Mesothelial cell of epicardium (in vitro differentiated cells): ENCODE measurements at regions not wholly inside any gene's neighbourhood (a gene's known extent, or its start where the extent isn't known, plus 50 kb on each side); places are given as distances from the start of the nearest gene placed in this dataset.

ENCODE experiments used
- DNase-seq, 2 experiments: peaks; one replicate each; pipeline ENCODE4 v3.0.0; 2021; ENCODE audit warnings: low spot score in 2 of 2; ENCODE audit not compliant: unreplicated experiment in 2 of 2
- H3K27ac Mint-ChIP-seq: 2 replicates; pipeline ENCODE4 v1.8.0; 2021; ENCODE audit warnings: mixed read lengths
- H3K27me3 Mint-ChIP-seq: 2 replicates; pipeline ENCODE4 v1.8.0; 2021; ENCODE audit warnings: low read depth, mixed read lengths
- H3K36me3 Mint-ChIP-seq: 2 replicates; pipeline ENCODE4 v1.8.0; 2021; ENCODE audit warnings: mixed read lengths
- H3K4me1 Mint-ChIP-seq: 2 replicates; pipeline ENCODE4 v1.8.0; 2021; ENCODE audit warnings: mixed read lengths
- H3K4me3 Mint-ChIP-seq: 2 replicates; pipeline ENCODE4 v1.8.0; 2021; ENCODE audit warnings: mild to moderate bottlenecking, moderate library complexity, mixed read lengths
- H3K9me3 Mint-ChIP-seq: 2 replicates; pipeline ENCODE4 v1.8.0; 2021; ENCODE audit warnings: mixed read lengths
- CTCF ChIP-seq: fragments of 200-600 bp; sonication (generic); IDR thresholded peaks from one replicate; pipeline ENCODE4 v1.5.0; 2021; ENCODE audit warnings: antibody characterized with exemption; ENCODE audit not compliant: unreplicated experiment

DNA sequence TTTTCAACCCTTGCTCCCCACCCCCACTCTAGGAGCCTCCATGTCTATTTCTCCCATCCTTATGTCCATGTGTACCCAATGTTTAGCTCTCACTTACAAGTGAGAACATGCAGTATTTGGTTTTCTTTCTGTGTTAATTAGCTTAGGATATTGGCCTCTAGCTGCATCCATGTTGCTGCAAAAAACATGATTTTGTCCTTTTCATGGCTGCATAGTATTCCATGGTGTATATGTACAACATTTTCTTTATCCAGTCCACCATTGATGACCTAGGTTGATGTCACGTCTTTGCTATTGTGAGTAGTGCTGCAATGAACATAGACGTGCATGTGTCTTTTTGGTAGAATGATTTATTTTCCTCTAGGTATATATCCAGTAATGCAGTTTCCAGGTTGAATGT, 472.8 kb downstream of the ZNF674 start:
- H3K27ac Mint-ChIP-seq: no peak overlapping the region
- no peak for TF ChIP-seq CTCF
- no peaks in the 10 kb centered on the region for H3K4me1 Mint-ChIP-seq
- H3K36me3 Mint-ChIP-seq: no peaks in the 10 kb centered on the region
- peaks cover 48% of the 10 kb centered on the region for H3K9me3 Mint-ChIP-seq
- no peak for DNase-seq
- H3K27me3 Mint-ChIP-seq: no peaks in the 10 kb centered on the region
- no peak overlapping the region for H3K4me3 Mint-ChIP-seq

DNA sequence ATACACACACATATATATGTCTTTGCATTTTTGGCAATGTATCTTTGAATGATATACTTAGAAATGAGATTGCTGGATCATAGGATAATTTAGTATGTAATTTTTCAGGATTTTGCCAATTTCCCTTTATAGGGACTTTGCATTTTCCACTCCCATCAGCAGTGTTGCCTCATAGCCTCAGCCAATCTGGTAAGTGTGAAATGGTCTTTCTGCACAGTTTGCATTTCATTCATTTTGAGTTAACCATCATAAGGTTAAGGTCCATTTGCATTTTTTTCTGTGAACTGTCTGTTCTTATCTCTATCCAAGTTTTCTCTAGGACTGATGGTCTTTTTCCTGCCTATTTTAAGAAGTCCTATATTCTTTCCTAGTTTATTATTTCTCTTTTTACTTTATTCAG, 474.8 kb downstream of the ZNF674 start:
- Mint-ChIP-seq H3K27me3 (no peaks in the 10 kb centered on the region), H3K4me3 (no peak overlapping the region), H3K9me3 (peaks cover 50% of the 10 kb centered on the region), H3K36me3 (no peaks in the 10 kb centered on the region), H3K27ac (no peak overlapping the region), H3K4me1 (no peaks in the 10 kb centered on the region)
- no peak for DNase-seq
- no peak for TF ChIP-seq CTCF

DNA sequence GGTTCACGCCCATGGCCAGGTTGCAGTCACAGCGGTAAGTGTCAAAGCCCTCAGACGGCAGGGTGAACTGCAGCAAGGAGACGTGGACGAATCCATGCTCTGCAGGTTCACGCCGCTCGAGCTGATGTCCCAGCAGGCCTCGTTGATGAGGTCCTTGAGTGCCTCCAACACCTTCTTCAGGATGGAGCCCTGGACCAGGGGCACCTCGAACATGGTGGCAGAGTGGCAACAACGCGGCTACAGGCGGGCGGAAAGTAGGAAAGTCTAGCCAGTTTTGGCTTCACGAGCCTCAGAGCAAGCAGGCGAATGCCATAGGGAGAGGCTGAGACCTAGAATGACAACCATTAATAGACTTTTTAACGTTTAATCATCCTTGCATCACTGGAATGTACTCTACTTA, 485.9 kb downstream of the ZNF674 start:
- no peak overlapping the region for H3K27ac Mint-ChIP-seq
- no peak for TF ChIP-seq CTCF
- peaks cover 61% of the 10 kb centered on the region for H3K9me3 Mint-ChIP-seq
- peaks cover 3% of the 10 kb centered on the region for H3K36me3 Mint-ChIP-seq
- DNase-seq: no peak
- no peaks in the 10 kb centered on the region for H3K4me1 Mint-ChIP-seq
- no peak overlapping the region for H3K4me3 Mint-ChIP-seq
- no peaks in the 10 kb centered on the region for H3K27me3 Mint-ChIP-seq

DNA sequence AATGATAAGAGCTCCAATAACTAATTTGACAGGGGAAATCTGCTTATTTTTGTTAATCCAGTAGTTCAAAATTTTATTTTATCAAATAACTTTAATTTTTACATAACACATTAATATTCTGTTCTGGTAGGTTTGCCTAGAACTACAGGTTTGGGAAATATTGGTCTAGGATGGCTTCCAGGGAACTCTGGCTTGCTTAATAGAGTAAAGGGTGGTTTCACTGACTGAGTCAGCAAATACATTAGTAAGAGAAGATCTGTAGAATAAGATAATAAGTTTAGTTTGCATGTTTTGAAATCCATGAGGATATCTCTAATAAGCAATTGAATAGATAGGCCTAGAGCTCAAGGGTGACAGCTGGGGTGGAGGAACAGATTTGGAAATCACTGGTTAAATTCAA, 500.7 kb downstream of the ZNF674 start:
- H3K27me3 Mint-ChIP-seq: no peaks in the 10 kb centered on the region
- no peaks in the 10 kb centered on the region for H3K36me3 Mint-ChIP-seq
- DNase-seq: no peak
- peaks cover 64% of the 10 kb centered on the region for H3K9me3 Mint-ChIP-seq
- H3K4me1 Mint-ChIP-seq: no peaks in the 10 kb centered on the region
- H3K27ac Mint-ChIP-seq: no peak overlapping the region
- H3K4me3 Mint-ChIP-seq: no peak overlapping the region
- TF ChIP-seq CTCF: no peak

DNA sequence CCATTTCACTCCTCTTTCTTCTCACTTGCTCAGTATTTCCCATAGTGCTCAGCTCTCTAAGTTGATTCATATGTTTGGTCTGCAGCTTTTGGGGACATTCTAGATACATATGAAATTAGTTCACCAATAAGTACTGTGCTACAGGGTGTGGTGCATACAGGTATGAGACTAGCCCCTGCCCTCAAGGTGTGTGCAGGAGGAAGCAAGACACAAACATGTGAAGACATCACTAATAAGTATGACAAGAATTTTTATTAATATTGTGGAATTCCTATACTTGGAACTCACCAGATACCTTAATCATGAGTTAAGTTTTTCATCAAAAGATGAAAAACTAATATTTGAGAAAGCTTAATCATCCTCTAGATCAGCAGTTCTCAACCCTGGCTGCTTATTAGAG, 505.2 kb downstream of the ZNF674 start:
- H3K27ac Mint-ChIP-seq: no peak overlapping the region
- no peak for DNase-seq
- H3K9me3 Mint-ChIP-seq: peaks cover 47% of the 10 kb centered on the region
- no peak for TF ChIP-seq CTCF
- no peak overlapping the region for H3K4me3 Mint-ChIP-seq
- no peaks in the 10 kb centered on the region for H3K4me1 Mint-ChIP-seq
- no peaks in the 10 kb centered on the region for H3K36me3 Mint-ChIP-seq
- H3K27me3 Mint-ChIP-seq: no peaks in the 10 kb centered on the region

DNA sequence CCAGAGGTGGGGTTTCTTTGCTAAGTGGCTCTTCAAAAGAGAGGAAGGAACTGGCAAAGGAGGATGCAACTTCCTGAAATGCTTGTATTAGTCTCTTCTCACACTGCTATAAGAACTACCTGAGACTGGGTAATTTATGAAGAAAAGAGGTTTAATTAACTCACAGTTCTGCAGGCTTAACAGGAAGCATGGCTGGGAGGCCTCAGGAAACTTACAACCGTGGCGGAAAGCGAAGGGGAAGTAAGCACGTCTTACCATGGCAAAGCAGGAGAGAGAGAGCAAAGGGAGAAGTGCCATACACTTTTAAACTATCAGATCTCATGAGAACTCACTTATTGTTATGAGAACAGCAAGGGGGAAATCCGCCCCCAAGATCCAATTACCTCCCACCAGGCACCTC, 505.7 kb downstream of the ZNF674 start:
- DNase-seq: no peak
- H3K27ac Mint-ChIP-seq: no peak overlapping the region
- H3K4me1 Mint-ChIP-seq: no peaks in the 10 kb centered on the region
- H3K36me3 Mint-ChIP-seq: no peaks in the 10 kb centered on the region
- no peak overlapping the region for H3K4me3 Mint-ChIP-seq
- no peak for TF ChIP-seq CTCF
- no peaks in the 10 kb centered on the region for H3K27me3 Mint-ChIP-seq
- H3K9me3 Mint-ChIP-seq: peaks cover 48% of the 10 kb centered on the region
